ENCODE measurements at regions not wholly inside any gene's neighbourhood (a gene's known extent, or its start where the extent isn't known, plus 50 kb on each side); places are given as distances from the start of the nearest gene placed in this dataset.

GRCh38 chr13:71055644-71056043 lies 811.4 kb downstream of the DACH1 start:
- no peak for TF ChIP-seq CTCF (conservative IDR thresholded peaks at IDR 0.05; ENCODE audit: low read length)
- TF ChIP-seq EZH2phosphoT487 (IDR thresholded peaks at IDR 0.05; ENCODE audit: borderline replicate concordance): no peak

Measured in Loucy (cell line).